ENCODE measurements at regions not wholly inside any gene's neighbourhood (a gene's known extent, or its start where the extent isn't known, plus 50 kb on each side); places are given as distances from the start of the nearest gene placed in this dataset.

- peak overlapping the region; percentile 34 for H3K27ac ChIP-seq (ENCODE audit: low read length)
- peaks cover 8% of the 10 kb centered on the region for H3K4me1 ChIP-seq (ENCODE audit: control insufficient read depth, insufficient read depth, low read length)
- intact Hi-C loops (cut with DNase I): no loop called here
- no peak overlapping the region for H3K4me3 ChIP-seq (ENCODE audit: low read length)
- WGBS: 54% methylated on average over 4 of the region's 4 CpGs
- no peaks in the 10 kb centered on the region for H3K27me3 ChIP-seq (ENCODE audit: control insufficient read depth, insufficient read depth)
- DNase-seq: no peak
- H3K9me3 ChIP-seq (ENCODE audit: control insufficient read depth, low read length): no peaks in the 10 kb centered on the region
- peak in 1 of 2 donors; percentile 52 for ATAC-seq
Observed at GRCh38 chr9:81374459-81375186, 314.7 kb downstream of the TLE1 start.

GRCh38 chr9:81373294-81373693 is 316.1 kb downstream of the TLE1 start:
- DNase-seq (peak; percentile 59 to 81 (median 72)), ATAC-seq (peak; percentile 69 to 73)
- peak overlapping the region; percentile 25 for H3K27ac ChIP-seq (ENCODE audit: low read length)
- 57% methylated on average over 4 of the region's 4 CpGs for WGBS
- no peaks in the 10 kb centered on the region for H3K9me3 ChIP-seq (ENCODE audit: control insufficient read depth, low read length)
- H3K4me1 ChIP-seq (ENCODE audit: control insufficient read depth, insufficient read depth, low read length): peaks cover 8% of the 10 kb centered on the region
- H3K4me3 ChIP-seq (ENCODE audit: low read length): no peak overlapping the region
- intact Hi-C loops (cut with DNase I): no loop called here
- no peaks in the 10 kb centered on the region for H3K27me3 ChIP-seq (ENCODE audit: control insufficient read depth, insufficient read depth)

- DNase-seq: peak; percentile 22 to 84 (median 76)
- peaks cover 8% of the 10 kb centered on the region for H3K4me1 ChIP-seq (ENCODE audit: control insufficient read depth, insufficient read depth, low read length)
- 55% methylated on average over 8 of the region's 8 CpGs for WGBS
- peak; percentile 69 to 76 for ATAC-seq
- no peaks in the 10 kb centered on the region for H3K9me3 ChIP-seq (ENCODE audit: control insufficient read depth, low read length)
- H3K4me3 ChIP-seq (ENCODE audit: low read length): no peak overlapping the region
- H3K27me3 ChIP-seq (ENCODE audit: control insufficient read depth, insufficient read depth): no peaks in the 10 kb centered on the region
- intact Hi-C loops (cut with DNase I): no loop called here
- no peak overlapping the region for H3K27ac ChIP-seq (ENCODE audit: low read length)
Observed at GRCh38 chr9:81372628-81373191, 316.6 kb downstream of the TLE1 start.

GRCh38 chr9:81371824-81372223 is 317.5 kb downstream of the TLE1 start:
- no peaks in the 10 kb centered on the region for H3K9me3 ChIP-seq (ENCODE audit: control insufficient read depth, low read length)
- no peak overlapping the region for H3K4me3 ChIP-seq (ENCODE audit: low read length)
- ATAC-seq (no peak), DNase-seq (no peak)
- no peaks in the 10 kb centered on the region for H3K27me3 ChIP-seq (ENCODE audit: control insufficient read depth, insufficient read depth)
- intact Hi-C loops (cut with DNase I): no loop called here
- H3K27ac ChIP-seq (ENCODE audit: low read length): no peak overlapping the region
- 86% methylated on average over 7 of the region's 7 CpGs for WGBS
- peaks cover 8% of the 10 kb centered on the region for H3K4me1 ChIP-seq (ENCODE audit: control insufficient read depth, insufficient read depth, low read length)

GRCh38 chr9:81370650-81371049 is 318.7 kb downstream of the TLE1 start:
- ATAC-seq (no peak), DNase-seq (no peak)
- H3K4me1 ChIP-seq (ENCODE audit: control insufficient read depth, insufficient read depth, low read length): peaks cover 8% of the 10 kb centered on the region
- no peaks in the 10 kb centered on the region for H3K9me3 ChIP-seq (ENCODE audit: control insufficient read depth, low read length)
- H3K4me3 ChIP-seq (ENCODE audit: low read length): no peak overlapping the region
- no peak overlapping the region for H3K27ac ChIP-seq (ENCODE audit: low read length)
- WGBS: 79% methylated on average over 7 of the region's 7 CpGs
- intact Hi-C loops (cut with DNase I): no loop called here
- H3K27me3 ChIP-seq (ENCODE audit: control insufficient read depth, insufficient read depth): no peaks in the 10 kb centered on the region

- intact Hi-C loops (cut with DNase I): no loop called here
- ATAC-seq (no peak), DNase-seq (no peak)
- Histone ChIP-seq H3K9me3 (ENCODE audit: control insufficient read depth, low read length) (no peaks in the 10 kb centered on the region), H3K27ac (ENCODE audit: low read length) (no peak overlapping the region), H3K27me3 (ENCODE audit: control insufficient read depth, insufficient read depth) (no peaks in the 10 kb centered on the region), H3K4me1 (ENCODE audit: control insufficient read depth, insufficient read depth, low read length) (peaks cover 7% of the 10 kb centered on the region), H3K4me3 (ENCODE audit: low read length) (no peak overlapping the region)
- WGBS: 87% methylated on average over 3 of the region's 3 CpGs
Observed at GRCh38 chr9:81370096-81370495, 319.3 kb downstream of the TLE1 start.

- H3K27me3 ChIP-seq (ENCODE audit: control insufficient read depth, insufficient read depth): no peaks in the 10 kb centered on the region
- DNase-seq (no peak), ATAC-seq (no peak)
- H3K27ac ChIP-seq (ENCODE audit: low read length): no peak overlapping the region
- H3K9me3 ChIP-seq (ENCODE audit: control insufficient read depth, low read length): no peaks in the 10 kb centered on the region
- WGBS: 98% methylated on average over 1 of the region's 1 CpG
- H3K4me3 ChIP-seq (ENCODE audit: low read length): no peak overlapping the region
- H3K4me1 ChIP-seq (ENCODE audit: control insufficient read depth, insufficient read depth, low read length): peaks cover 2% of the 10 kb centered on the region
- intact Hi-C loops (cut with DNase I): no loop called here
Observed at GRCh38 chr9:81369121-81369520, 320.2 kb downstream of the TLE1 start.

GRCh38 chr9:81363916-81364480 is 325.3 kb downstream of the TLE1 start:
- ATAC-seq (no peak), DNase-seq (no peak)
- intact Hi-C loops (cut with DNase I): no loop called here

GRCh38 chr9:81361296-81361695 is 328.1 kb downstream of the TLE1 start:
- no peak for ATAC-seq
- H3K27ac ChIP-seq (ENCODE audit: low read length): no peak overlapping the region
- no peak for DNase-seq
- no peaks in the 10 kb centered on the region for H3K4me1 ChIP-seq (ENCODE audit: control insufficient read depth, insufficient read depth, low read length)
- 85% methylated on average over 2 of the region's 2 CpGs for WGBS
- no peaks in the 10 kb centered on the region for H3K9me3 ChIP-seq (ENCODE audit: control insufficient read depth, low read length)
- H3K27me3 ChIP-seq (ENCODE audit: control insufficient read depth, insufficient read depth): no peaks in the 10 kb centered on the region
- H3K4me3 ChIP-seq (ENCODE audit: low read length): no peak overlapping the region
- intact Hi-C loops (cut with DNase I): no loop called here

More at GRCh38 chr9:81363916-81364480, 325.3 kb downstream of the TLE1 start:
- Histone ChIP-seq H3K9me3 (ENCODE audit: control insufficient read depth, low read length) (no peaks in the 10 kb centered on the region), H3K27me3 (ENCODE audit: control insufficient read depth, insufficient read depth) (no peaks in the 10 kb centered on the region), H3K4me1 (ENCODE audit: control insufficient read depth, insufficient read depth, low read length) (no peaks in the 10 kb centered on the region), H3K27ac (ENCODE audit: low read length) (no peak overlapping the region), H3K4me3 (ENCODE audit: low read length) (no peak overlapping the region)
- 95% methylated on average over 6 of the region's 6 CpGs for WGBS

- intact Hi-C loops (cut with DNase I): no loop called here
- Histone ChIP-seq H3K27me3 (ENCODE audit: control insufficient read depth, insufficient read depth) (no peaks in the 10 kb centered on the region), H3K4me1 (ENCODE audit: control insufficient read depth, insufficient read depth, low read length) (no peaks in the 10 kb centered on the region), H3K27ac (ENCODE audit: low read length) (no peak overlapping the region), H3K9me3 (ENCODE audit: control insufficient read depth, low read length) (no peaks in the 10 kb centered on the region), H3K4me3 (ENCODE audit: low read length) (no peak overlapping the region)
- no peak for DNase-seq
- 87% methylated on average over 2 of the region's 2 CpGs for WGBS
- ATAC-seq: no peak
Observed at GRCh38 chr9:81351166-81351565, 338.2 kb downstream of the TLE1 start.

- H3K27ac ChIP-seq (ENCODE audit: low read length): no peak overlapping the region
- no peaks in the 10 kb centered on the region for H3K9me3 ChIP-seq (ENCODE audit: control insufficient read depth, low read length)
- ATAC-seq (no peak), DNase-seq (no peak)
- H3K27me3 ChIP-seq (ENCODE audit: control insufficient read depth, insufficient read depth): no peaks in the 10 kb centered on the region
- H3K4me1 ChIP-seq (ENCODE audit: control insufficient read depth, insufficient read depth, low read length): no peaks in the 10 kb centered on the region
- intact Hi-C loops (cut with DNase I): no loop called here
- WGBS: 91% methylated on average over 3 of the region's 3 CpGs
- no peak overlapping the region for H3K4me3 ChIP-seq (ENCODE audit: low read length)
Observed at GRCh38 chr9:81344366-81344765, 345.0 kb downstream of the TLE1 start.

Data from right cardiac atrium (tissue), 5 donors.